GM21723 (cell line): ENCODE measurements at regions not wholly inside any gene's neighbourhood (a gene's known extent, or its start where the extent isn't known, plus 50 kb on each side); places are given as distances from the start of the nearest gene placed in this dataset.
"Not testable (repeated sequence)": the region's sequence is repeated elsewhere in the genome, so short reads cannot be mapped to it uniquely, and the experiment has no call there.

Source experiments
- ATAC-seq: cut with Tn5 transposase; IDR thresholded peaks from one replicate; pipeline ENCODE4 v1.9.1; 2021; ENCODE audit warnings: mild to moderate bottlenecking, moderate library complexity; ENCODE audit not compliant: unreplicated experiment

GRCh38 chr12:41697161-41697560, 447.5 kb downstream of the GXYLT1 start:
- no peak for ATAC-seq

GRCh38 chr12:41684997-41685396, 459.7 kb downstream of the GXYLT1 start:
- ATAC-seq: no peak

GRCh38 chr12:41683513-41684240, 461.0 kb downstream of the GXYLT1 start:
- no peak for ATAC-seq

GRCh38 chr12:41683023-41683422, 461.7 kb downstream of the GXYLT1 start:
- no peak for ATAC-seq

- no peak for ATAC-seq
These were observed 462.8 kb downstream of the GXYLT1 start for GRCh38 chr12:41681898-41682297.

GRCh38 chr12:41680155-41680554, 464.5 kb downstream of the GXYLT1 start:
- ATAC-seq: no peak

- no peak for ATAC-seq
These were observed 475.6 kb downstream of the PDZRN4 start for GRCh38 chr12:41663598-41664265.

- no peak for ATAC-seq
These were observed 473.1 kb downstream of the PDZRN4 start for GRCh38 chr12:41661141-41661765.

- ATAC-seq: no peak
These were observed 468.3 kb downstream of the PDZRN4 start for GRCh38 chr12:41656454-41656853.

GRCh38 chr12:41653386-41654326, 465.5 kb downstream of the PDZRN4 start:
- ATAC-seq: no peak

- ATAC-seq: no peak
These were observed 464.9 kb downstream of the PDZRN4 start for GRCh38 chr12:41652981-41653380.

- no peak for ATAC-seq
These were observed 457.5 kb downstream of the PDZRN4 start for GRCh38 chr12:41645624-41646023.

- ATAC-seq: not testable (repeated sequence)
These were observed 454.7 kb downstream of the PDZRN4 start for GRCh38 chr12:41642808-41643207.

GRCh38 chr12:41636653-41637052, 448.5 kb downstream of the PDZRN4 start:
- no peak for ATAC-seq

- no peak for ATAC-seq
These were observed 447.7 kb downstream of the PDZRN4 start for GRCh38 chr12:41635626-41636364.

GRCh38 chr12:41634091-41634490, 446.0 kb downstream of the PDZRN4 start:
- no peak for ATAC-seq

GRCh38 chr12:41629611-41630010, 441.5 kb downstream of the PDZRN4 start:
- ATAC-seq: no peak

- ATAC-seq: no peak
These were observed 439.4 kb downstream of the PDZRN4 start for GRCh38 chr12:41627476-41627875.

GRCh38 chr12:41624571-41624970, 436.5 kb downstream of the PDZRN4 start:
- ATAC-seq: no peak
